Smooth muscle cell (in vitro differentiated cells): ENCODE measurements at regions not wholly inside any gene's neighbourhood (a gene's known extent, or its start where the extent isn't known, plus 50 kb on each side); places are given as distances from the start of the nearest gene placed in this dataset.
A peak's percentile ranks its signal among the peaks of the same experiment; 100 is the strongest.

Source experiments
- DNase-seq: peaks from one replicate; lab custom pipeline; 2025; ENCODE audit not compliant: unreplicated experiment; lab: John Stamatoyannopoulos, UW
- H2AFZ ChIP-seq: fragments of 200-600 bp; sonication (generic); 2 replicates; pipeline ENCODE4 v1.6.0; 2016; ENCODE audit warnings: antibody characterized with exemption, low read depth, mild to moderate bottlenecking
- H3F3A ChIP-seq: fragments of 200-600 bp; sonication (generic); 2 replicates; pipeline ENCODE4 v1.6.0; 2017; ENCODE audit warnings: antibody characterized with exemption, low read depth
- H3K27ac ChIP-seq: fragments of 200-600 bp; sonication (generic); 2 replicates; pipeline ENCODE4 v1.5.1; 2016; ENCODE audit warnings: low read depth, mild to moderate bottlenecking
- H3K27me3 ChIP-seq: fragments of 200-600 bp; sonication (generic); 2 replicates; pipeline ENCODE4 v1.6.1; 2016; ENCODE audit warnings: low read depth, mild to moderate bottlenecking
- H3K36me3 ChIP-seq: fragments of 200-600 bp; sonication (generic); 2 replicates; pipeline ENCODE4 v1.5.1; 2016; ENCODE audit warnings: low read depth
- H3K4me1 ChIP-seq: fragments of 200-600 bp; sonication (generic); 2 replicates; pipeline ENCODE4 v1.5.1; 2016; ENCODE audit warnings: low read depth
- H3K4me2 ChIP-seq: fragments of 200-600 bp; sonication (generic); 2 replicates; pipeline ENCODE4 v1.6.0; 2016; ENCODE audit warnings: mild to moderate bottlenecking
- H3K4me3 ChIP-seq: fragments of 200-600 bp; sonication (generic); 2 replicates; pipeline ENCODE4 v1.5.1; 2016; ENCODE audit warnings: mild to moderate bottlenecking
- H3K79me2 ChIP-seq: fragments of 200-600 bp; sonication (generic); 2 replicates; pipeline ENCODE4 v1.6.0; 2016; ENCODE audit warnings: low read depth, mild to moderate bottlenecking
- H3K9ac ChIP-seq: fragments of 200-600 bp; sonication (generic); 2 replicates; pipeline ENCODE4 v1.6.0; 2016; ENCODE audit warnings: low read depth
- H3K9me3 ChIP-seq: fragments of 200-600 bp; sonication (generic); replicated peaks from 2 replicates; pipeline ENCODE4 v1.5.1; 2016; ENCODE audit warnings: low read depth
- H4K20me1 ChIP-seq: fragments of 200-600 bp; sonication (generic); 2 replicates; pipeline ENCODE4 v1.6.0; 2016; ENCODE audit warnings: low read depth
- CTCF ChIP-seq: fragments of 200-600 bp; sonication (generic); IDR thresholded peaks from 2 replicates; pipeline ENCODE4 v1.5.1; 2017; ENCODE audit warnings: borderline replicate concordance, mild to moderate bottlenecking, antibody characterized with exemption; ENCODE audit not compliant: insufficient read depth, poor library complexity, severe bottlenecking
- WGBS: methylation state at CpG from one replicate; pipeline ENCODE4 v1.1.7; 2016; ENCODE audit warnings: low lambda C conversion rate; 5-methylcytosine and 5-hydroxymethylcytosine counted together

DNA sequence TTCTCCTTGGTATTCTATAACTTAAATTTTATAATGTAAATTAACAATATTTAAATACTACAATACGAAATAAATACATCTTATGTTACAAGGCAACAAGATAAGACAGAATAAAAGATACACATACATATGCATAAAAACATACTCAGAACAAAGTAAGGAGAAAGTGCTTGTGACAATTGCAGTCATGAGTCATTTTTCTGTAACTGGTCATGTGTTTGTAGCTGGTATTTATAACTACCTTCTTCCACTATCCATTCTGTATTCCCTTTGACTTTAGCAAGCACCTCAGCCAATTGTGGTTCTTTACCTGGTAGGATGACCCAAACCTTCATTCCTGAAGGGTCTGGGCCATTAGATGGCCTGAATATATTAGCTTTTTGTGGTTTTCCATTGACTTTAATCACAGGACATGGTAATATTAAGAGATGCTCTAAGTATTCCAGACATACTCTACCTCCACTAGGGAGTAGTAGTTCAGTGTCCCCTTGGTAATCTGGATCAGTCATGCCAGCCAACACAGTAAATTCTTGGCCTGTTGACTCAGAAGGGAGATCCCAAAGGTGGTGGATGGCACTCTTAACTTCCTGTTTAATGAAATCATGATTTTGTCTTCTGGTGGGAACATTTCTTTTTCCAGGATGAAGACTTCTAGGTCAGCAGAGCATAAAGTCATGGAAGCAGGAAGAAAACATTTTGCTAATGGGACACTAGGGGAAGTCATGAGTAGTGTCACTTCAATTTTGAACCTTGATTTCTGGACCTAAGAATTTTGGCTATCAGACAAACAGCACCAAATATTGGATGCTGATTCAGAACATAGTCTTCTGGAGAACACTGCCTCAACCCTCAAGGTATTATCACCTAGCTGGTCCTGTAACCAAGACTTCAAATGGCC lies 733.7 kb upstream of the IGFBP3 start:
- Histone ChIP-seq H3K27me3 (no peaks in the 10 kb centered on the region), H4K20me1 (no peaks in the 10 kb centered on the region), H3K4me2 (no peak overlapping the region), H3K4me3 (no peak overlapping the region), H3K9me3 (no peaks in the 10 kb centered on the region), H2AFZ (no peak overlapping the region), H3K27ac (peak overlapping the region; percentile 1), H3K9ac (no peak overlapping the region), H3F3A (peaks cover 5% of the 10 kb centered on the region), H3K36me3 (no peaks in the 10 kb centered on the region), H3K4me1 (peaks cover 5% of the 10 kb centered on the region), H3K79me2 (no peaks in the 10 kb centered on the region)
- 87% methylated on average over 1 of the region's 1 CpG for WGBS
- no peak for TF ChIP-seq CTCF
- DNase-seq: no peak

- no peak for DNase-seq
- H3K27ac ChIP-seq: no peak overlapping the region
- no peak for TF ChIP-seq CTCF
Observed at GRCh38 chr7:46653848-46654247, 732.8 kb upstream of the IGFBP3 start.

DNA sequence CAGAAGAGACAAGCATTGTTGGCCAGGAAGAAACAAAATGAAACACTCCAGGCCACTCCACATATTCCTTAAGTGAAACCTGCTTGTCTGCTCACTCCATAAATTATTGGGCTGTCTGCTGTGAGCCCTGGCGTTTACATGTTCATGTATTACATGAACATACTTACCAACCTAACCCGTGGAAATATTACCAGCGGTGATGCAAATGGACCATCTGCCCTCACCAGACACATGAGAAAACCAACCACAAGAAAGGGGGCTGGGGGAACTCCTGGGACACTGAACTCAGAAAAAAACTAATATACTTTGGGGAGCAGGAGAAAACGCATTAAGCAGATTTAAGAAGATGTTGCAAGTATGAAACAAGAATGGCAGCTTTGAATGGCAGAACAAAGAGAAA lies 731.2 kb upstream of the IGFBP3 start:
- Histone ChIP-seq H3K9me3 (no peaks in the 10 kb centered on the region), H3K4me2 (no peak overlapping the region), H2AFZ (no peak overlapping the region), H3F3A (peaks cover 5% of the 10 kb centered on the region), H3K79me2 (no peaks in the 10 kb centered on the region), H3K27ac (peak overlapping the region; percentile 75), H3K9ac (peak overlapping the region; percentile 48), H3K4me1 (peaks cover 5% of the 10 kb centered on the region), H4K20me1 (no peaks in the 10 kb centered on the region), H3K36me3 (no peaks in the 10 kb centered on the region), H3K4me3 (no peak overlapping the region), H3K27me3 (no peaks in the 10 kb centered on the region)
- DNase-seq: no peak
- no peak for TF ChIP-seq CTCF
- 92% methylated on average over 4 of the region's 4 CpGs for WGBS

More at GRCh38 chr7:46653848-46654247, 732.8 kb upstream of the IGFBP3 start:
- no peaks in the 10 kb centered on the region for H3K9me3 ChIP-seq
- WGBS: 79% methylated on average over 2 of the region's 2 CpGs
- no peaks in the 10 kb centered on the region for H3K27me3 ChIP-seq
- no peak overlapping the region for H3K4me2 ChIP-seq
- no peak overlapping the region for H3K9ac ChIP-seq
- H4K20me1 ChIP-seq: no peaks in the 10 kb centered on the region
- H3K4me3 ChIP-seq: no peak overlapping the region
- H3F3A ChIP-seq: peaks cover 5% of the 10 kb centered on the region
- no peaks in the 10 kb centered on the region for H3K79me2 ChIP-seq
- H2AFZ ChIP-seq: no peak overlapping the region
- H3K36me3 ChIP-seq: no peaks in the 10 kb centered on the region
- H3K4me1 ChIP-seq: peaks cover 5% of the 10 kb centered on the region
